Tibial nerve (tissue), 4 donors: ENCODE measurements at regions not wholly inside any gene's neighbourhood (a gene's known extent, or its start where the extent isn't known, plus 50 kb on each side); places are given as distances from the start of the nearest gene placed in this dataset.

Experiments
- EP300 ChIP-seq, 2 donors: sonication (generic); formaldehyde crosslinking; IDR thresholded peaks; one replicate each; pipeline ENCODE4 v1.6.1; 2017; ENCODE audit warnings: antibody characterized with exemption in 2 of 2, mild to moderate bottlenecking in 1 of 2
- POLR2A ChIP-seq, 2 donors: fragments of 450-650 bp; IDR thresholded peaks; one replicate each; pipeline ENCODE4 v1.6.1; 2017; ENCODE audit warnings: antibody characterized with exemption in 2 of 2, mild to moderate bottlenecking in 2 of 2, moderate library complexity in 2 of 2
- TF ChIP-seq, protein P1 (sequence below), 5 experiments: fragments of 200-600 bp in 3 of 5; fragments of 450-650 bp in 2 of 5; sonication (generic) in 3 of 5; IDR thresholded peaks; one replicate each; pipeline ENCODE4 v1.5.1; 2016 to 2019; ENCODE audit warnings: antibody characterized with exemption in 5 of 5, mild to moderate bottlenecking in 3 of 5, moderate library complexity in 2 of 5

GRCh38 chr7:67406976-67407375 lies 410.3 kb downstream of the TYW1 start:
- TF ChIP-seq, protein P1, sequence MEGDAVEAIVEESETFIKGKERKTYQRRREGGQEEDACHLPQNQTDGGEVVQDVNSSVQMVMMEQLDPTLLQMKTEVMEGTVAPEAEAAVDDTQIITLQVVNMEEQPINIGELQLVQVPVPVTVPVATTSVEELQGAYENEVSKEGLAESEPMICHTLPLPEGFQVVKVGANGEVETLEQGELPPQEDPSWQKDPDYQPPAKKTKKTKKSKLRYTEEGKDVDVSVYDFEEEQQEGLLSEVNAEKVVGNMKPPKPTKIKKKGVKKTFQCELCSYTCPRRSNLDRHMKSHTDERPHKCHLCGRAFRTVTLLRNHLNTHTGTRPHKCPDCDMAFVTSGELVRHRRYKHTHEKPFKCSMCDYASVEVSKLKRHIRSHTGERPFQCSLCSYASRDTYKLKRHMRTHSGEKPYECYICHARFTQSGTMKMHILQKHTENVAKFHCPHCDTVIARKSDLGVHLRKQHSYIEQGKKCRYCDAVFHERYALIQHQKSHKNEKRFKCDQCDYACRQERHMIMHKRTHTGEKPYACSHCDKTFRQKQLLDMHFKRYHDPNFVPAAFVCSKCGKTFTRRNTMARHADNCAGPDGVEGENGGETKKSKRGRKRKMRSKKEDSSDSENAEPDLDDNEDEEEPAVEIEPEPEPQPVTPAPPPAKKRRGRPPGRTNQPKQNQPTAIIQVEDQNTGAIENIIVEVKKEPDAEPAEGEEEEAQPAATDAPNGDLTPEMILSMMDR (IDR thresholded peaks at IDR 0.05): no peak
- TF ChIP-seq POLR2A (IDR thresholded peaks at IDR 0.05) (no peak), EP300 (IDR thresholded peaks at IDR 0.05) (no peak)
